GM21423 (cell line): ENCODE measurements at regions not wholly inside any gene's neighbourhood (a gene's known extent, or its start where the extent isn't known, plus 50 kb on each side); places are given as distances from the start of the nearest gene placed in this dataset.
"Not testable (repeated sequence)": the region's sequence is repeated elsewhere in the genome, so short reads cannot be mapped to it uniquely, and the experiment has no call there.

Experiments used
- ATAC-seq: cut with Tn5 transposase; IDR thresholded peaks from one replicate; pipeline ENCODE4 v1.9.1; 2021; ENCODE audit warnings: mild to moderate bottlenecking, moderate library complexity; ENCODE audit not compliant: unreplicated experiment

DNA sequence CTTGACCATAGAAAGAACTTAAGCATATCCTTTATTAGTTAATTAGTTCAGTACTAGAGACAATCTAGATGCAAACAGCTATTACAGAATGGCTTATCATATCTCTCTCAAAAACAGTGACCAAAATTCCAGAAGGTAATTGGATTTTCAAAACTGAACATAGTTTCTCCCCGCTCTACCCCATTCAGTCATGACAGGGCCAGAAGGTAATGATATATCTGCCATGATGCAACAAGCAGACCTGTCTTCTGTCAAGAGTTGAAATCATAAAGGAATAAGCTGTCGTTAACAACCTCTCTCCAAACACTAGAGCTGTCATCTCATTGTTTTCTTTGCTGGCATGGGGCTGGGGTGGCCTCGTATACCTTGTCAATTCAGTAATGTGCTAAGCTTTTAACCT is 200.5 kb upstream of the POU5F2 start:
- no peak for ATAC-seq

DNA sequence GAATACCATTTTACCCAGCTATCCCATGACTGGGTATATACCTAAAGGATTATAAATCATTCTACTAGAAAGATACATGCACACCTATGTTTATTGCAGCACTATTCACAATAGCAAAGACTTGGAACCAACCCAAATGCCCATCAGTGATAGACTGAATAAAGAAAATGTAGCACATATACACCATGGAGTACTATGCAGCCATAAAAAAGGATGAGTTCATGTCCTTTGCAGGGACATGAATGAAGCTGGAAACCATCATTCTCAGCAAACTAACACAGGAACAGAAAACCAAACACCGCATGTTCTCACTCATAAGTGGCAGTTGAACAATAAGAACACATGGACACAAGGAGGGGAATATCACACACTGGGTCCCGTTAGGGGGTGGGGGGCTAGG is 191.9 kb upstream of the POU5F2 start:
- ATAC-seq, result not testable (repeated sequence)

DNA sequence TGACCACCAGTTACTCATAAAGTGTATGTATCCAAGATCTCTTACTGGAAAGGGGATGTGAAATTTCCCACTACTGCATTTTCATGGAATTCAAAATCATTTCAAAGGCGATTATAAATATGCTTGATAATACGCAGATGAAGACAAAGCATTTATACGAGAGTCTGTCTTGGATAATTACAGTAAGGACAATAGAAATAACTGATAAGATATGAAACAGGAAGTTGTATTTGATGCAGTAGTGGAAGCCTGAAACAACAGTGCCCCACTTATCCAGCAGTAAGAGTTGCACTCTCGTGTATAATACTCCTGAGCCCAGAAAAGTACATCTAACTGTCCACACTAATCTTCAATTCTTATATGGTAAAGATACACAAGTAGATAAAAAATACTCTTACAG is 188.7 kb upstream of the POU5F2 start:
- ATAC-seq, result no peak

DNA sequence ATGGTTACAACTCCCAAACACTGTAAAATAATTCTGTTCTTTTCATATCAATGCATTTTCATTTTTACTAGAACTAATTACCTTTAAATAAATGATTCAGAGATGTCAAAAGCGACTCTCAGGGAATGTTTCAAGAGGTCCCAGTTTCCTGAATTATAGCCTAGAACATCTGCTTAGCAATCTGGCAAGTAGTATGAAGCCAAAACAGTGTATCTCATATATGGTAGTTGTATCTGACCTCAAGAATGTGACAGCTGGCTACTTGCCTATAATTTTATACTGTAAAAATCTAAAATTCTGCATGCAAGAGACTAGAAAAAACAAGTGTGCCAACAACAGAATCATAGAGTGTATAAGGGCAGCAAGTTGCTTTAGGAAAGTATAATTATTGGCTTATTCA is 187.7 kb upstream of the POU5F2 start:
- no peak for ATAC-seq

DNA sequence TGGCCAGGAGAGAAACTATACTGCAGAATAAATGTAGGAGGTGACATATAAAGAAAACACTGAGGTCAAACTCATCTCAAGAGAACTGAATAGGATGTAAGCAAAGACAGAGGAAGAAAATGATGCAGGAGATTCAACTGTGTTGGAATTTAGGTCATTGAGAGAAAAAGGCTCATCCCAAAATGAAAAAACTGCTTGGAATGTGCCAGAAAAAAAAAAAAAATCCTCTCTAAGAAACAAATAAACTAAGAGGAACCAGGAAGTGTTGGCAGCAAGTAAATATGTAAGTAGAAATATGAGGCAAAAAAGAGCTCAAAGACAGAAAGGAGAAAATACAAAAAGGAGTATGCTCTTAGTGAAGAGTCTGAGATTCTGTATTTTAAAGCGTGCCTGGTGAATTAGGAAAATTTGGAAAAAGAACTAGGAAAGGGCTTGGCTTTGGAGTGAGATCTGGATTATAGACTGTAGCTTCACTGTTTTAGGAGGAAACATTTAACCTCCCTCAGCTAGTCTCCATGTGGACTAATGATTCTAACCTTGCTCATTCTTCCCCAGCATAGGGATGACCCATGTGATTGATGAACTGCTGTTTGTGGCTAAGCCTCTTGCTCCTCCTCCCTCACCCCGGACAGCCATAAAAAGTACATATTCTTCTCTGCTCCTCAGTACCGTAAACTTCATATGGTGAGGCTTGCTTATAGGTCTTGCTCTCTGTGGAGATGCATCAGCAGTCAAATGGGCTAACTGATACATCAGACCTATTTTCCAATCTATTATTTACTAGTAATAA is 185.6 kb upstream of the POU5F2 start:
- no peak for ATAC-seq

DNA sequence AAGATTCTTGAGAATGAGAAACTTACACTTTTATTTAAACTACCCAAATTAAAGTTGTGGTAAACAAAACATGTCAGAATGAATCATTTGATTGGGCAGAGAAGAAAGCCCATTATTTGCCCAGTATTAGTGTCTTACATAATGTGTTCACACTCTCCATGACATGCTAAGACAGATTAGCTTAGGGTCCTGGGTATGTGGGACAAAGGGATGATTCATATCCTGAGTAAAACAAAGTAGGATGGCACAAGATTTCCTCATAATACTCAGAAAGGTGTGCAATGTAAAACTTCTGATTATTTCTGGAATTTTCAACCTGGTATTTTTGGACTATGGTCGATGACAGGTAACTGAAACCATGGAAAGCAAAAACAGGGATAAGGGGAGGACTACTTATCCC is 183.9 kb upstream of the POU5F2 start:
- ATAC-seq, result no peak

DNA sequence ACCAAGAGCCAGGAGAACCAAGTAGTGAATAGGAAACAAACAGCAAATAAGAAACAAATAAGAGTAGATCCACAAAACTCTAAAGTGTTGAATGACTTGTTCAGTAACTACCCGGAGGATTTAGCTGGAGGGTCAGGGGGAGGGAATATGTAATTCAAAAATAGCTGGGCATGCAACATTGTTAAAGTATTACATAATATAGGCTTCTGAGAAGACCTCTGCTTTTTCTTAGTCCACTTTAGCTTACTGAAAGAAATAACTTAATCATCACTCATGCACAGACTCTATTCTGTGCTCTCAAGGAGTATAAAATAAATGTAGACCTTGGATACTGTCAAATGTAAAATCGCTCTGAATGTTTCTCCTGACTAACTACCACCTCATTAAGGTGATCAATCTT is 183.2 kb upstream of the POU5F2 start:
- no peak for ATAC-seq

DNA sequence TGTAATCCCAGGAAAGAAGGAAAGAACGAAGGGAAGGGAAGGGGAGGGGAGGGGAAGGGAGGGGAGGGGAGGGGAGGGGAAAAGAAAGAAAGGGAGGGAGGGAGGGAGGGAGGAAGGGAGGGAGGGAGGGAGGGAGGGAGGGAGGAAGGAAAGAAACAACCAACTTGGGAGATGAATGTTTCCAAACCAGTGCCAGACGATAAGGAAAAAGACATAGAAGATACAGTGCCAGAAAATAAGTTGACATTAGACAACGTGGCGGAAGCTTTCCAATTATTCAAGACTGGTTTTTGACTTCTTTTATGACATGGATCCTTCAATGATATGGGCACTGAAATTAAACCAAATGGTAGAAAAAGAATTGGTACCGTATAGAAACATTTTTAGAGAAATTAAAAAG is 181.2 kb upstream of the POU5F2 start:
- ATAC-seq, result no peak

DNA sequence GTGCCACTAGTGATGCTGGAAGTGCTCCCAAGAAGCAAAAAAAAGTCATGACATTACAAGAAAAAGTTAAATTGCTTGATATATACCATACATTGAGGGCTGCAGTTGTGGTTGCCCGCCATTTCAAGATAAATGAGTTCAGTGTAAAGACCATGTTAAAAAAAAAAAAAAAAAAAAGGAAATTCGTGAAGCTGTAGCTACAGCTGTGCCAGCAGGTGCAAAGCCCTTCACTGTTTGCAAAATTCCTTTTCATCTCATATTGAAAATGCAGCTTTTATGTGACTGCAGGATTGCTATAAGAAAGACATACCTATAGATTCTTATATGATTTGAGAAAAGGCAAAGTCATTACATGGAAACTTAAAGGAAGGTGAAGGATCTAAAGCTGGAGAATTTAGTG is 179.6 kb upstream of the POU5F2 start:
- no peak for ATAC-seq

DNA sequence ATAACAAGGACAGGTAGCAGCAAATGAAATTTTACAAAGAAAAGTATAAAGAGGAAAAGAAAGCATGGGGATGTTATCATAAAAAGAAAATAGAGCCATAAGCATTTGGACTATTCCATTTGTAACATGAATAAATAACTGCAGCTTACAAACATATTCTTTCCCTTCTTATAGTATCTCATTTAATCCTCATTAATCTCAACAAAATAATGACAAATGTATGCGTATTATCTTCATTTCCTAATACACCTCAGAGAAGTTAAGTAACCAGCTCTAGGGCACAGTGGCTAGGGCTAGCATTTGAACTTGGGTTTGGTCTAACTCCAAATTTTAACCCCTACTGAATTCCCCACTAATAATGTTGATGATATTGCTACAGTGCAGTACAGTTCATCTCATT is 175.5 kb upstream of the POU5F2 start:
- no peak for ATAC-seq

DNA sequence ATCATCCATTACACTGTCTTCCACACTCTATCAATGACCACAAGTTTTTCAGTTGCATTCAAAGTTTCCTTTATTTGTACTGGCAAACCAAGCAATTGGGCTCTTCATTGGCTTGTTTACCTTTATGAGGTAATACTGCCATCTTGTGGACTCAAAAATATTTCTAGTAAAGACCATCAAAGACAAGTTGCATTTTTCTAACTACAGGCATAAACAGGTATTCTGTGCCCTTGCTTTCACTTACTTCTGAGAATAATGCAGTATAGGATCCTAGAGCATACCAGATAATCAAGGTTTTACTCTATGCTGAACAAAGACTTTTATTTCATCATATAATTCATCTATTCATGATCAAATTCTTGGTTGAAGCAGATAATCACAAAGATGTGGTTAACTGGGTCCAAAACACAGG is 173.7 kb upstream of the POU5F2 start:
- ATAC-seq, result peak; percentile 55

DNA sequence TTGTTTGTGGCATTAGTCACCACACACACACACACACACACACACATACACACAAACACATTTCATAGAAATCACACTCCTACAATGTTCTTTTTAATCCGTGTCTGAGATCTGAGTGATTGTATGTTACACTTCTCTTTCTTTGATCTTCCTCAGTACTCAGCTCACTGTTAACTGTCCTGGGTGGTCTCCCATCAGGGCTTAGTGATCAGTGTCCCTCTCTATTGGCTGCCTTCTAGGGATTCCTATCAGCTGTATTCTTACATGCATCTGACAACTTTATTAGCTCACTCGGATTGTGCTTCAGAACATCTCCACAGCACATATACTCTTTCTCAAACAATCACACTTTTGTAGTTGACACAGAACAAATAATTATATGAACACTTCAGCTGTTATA is 170.2 kb upstream of the POU5F2 start:
- ATAC-seq, result no peak

DNA sequence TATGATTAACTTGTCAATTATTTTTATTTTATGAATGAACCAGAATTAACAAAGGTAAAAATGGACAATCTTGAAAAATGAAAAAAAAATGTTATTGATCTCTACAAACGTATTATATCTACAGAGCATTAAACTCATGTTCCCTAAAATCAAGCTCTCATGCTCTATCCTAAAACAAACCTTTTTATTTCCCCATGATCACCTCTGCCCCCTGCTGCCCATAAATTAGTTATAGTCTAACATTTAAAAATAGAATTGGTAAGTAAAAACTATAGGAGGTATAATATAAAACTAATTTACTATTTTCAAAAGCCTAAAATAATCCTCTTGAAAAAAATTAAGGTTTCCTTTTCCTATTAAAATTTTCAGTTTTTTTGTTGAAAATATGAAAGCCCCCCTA is 168.0 kb upstream of the POU5F2 start:
- ATAC-seq, result no peak

DNA sequence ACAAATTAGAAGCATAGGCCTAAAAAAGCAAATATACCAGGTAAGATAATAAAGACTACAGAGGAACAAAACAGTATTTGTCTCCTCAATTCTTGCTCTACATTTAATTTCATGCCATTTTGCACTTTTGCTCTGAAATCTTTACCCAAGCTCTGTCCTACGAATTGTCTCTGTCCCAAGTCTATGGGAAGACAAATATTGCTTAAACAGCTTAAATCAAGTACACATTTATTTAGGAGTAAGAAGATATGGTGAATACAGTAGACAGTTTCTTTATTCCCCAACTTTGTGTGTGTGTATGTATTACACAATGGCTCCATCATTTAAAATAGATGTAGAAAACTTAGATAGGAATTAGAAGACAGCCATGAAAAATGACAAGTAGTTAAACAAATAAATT is 163.5 kb upstream of the POU5F2 start:
- ATAC-seq, result no peak

DNA sequence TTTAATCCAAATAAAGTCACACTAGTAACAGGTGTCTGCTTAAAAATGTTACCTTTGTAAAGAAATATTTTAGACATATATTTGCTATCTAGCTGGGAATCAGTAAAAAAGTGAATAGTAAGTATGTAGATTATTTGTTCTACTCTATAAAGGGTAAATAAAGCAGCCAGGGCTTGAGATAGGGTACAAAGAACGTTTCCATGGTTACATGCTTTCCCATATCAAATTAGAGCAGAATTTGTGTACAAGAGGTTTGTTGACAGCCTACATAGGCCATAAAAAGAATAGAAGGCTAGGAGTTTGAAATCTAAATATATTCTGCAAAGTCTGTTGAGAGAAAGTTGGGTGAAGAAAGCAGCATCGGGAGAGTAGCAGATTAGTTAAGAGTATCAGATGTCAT is 160.9 kb upstream of the POU5F2 start:
- no peak for ATAC-seq

DNA sequence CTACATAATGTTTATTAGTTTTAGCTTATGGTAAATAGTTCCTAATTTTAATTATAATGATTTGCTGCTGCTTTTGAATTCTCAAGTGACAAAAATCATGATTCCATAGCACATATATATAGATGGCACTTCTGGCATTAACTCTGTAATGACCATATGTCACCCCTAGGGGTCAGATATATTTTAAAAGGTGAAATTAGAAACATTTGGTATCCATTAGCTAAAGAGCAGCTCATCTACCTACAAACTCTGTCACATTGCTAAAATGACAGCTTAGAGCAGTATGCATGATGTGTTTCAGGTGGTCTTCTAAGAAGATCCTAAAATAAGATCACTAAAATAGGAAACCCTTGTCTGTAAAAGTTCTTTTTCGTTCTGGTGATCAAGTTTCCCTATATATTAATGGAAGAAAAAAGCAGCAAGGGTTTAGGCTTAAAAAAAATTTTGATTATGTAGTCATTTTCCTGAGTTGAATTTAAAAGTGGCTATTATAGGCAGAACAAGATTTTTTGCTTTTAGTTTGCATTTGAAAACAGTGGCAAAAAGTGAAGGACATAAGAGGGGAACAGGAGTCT is 157.7 kb upstream of the POU5F2 start:
- peak; percentile 71 for ATAC-seq

DNA sequence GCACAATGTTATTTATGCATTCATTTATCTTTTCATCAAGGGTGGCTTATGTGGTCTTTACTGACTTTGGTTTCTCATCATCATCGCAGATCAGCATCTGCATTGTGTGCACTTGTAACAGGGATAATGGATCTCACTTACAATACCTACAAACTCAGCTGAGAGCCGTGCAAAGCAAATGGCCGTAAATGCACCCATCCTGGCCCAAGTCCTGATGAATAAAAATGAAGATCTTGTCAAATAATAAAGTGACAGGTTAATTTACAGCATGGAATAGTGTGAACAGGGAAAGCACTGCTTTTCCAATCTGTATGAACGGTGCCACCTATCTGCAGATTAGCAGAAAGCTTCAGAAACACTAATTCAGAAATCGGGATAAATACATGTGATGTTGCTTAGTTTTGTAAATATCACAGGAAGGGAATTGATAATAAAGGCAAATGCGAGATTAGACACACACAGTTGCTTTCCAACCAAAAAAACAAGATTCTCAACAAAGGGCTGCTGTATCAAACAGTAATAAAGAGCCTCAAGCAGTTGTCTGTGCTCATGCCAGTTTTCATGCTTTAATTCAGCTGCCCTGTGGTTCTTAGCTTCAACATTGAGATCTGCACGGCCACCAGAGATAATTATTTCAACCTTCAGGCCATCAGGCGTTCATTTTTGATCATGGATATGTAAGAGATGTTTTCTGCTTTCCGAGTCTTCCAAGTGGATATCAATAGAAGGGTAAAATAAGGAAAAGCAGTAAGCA is 153.4 kb upstream of the POU5F2 start:
- ATAC-seq, result no peak

DNA sequence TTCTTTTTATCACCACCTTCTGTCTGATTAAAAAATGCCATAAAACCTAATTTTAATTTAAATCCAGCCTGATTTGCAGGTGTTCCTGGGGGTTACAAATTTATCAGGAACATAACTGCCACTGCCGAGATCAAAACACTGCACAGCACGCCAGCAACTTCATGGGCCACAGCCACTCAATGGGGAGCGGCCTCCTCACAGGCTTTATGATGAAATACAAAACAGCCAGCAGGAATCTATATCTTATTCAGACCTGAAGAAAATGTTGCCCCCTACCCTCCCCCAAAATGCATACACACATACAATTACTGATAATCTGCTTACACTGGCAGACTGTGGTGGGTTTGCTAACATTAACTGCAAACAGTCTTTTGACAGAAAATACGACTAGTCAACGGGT is 151.7 kb upstream of the POU5F2 start:
- no peak for ATAC-seq

DNA sequence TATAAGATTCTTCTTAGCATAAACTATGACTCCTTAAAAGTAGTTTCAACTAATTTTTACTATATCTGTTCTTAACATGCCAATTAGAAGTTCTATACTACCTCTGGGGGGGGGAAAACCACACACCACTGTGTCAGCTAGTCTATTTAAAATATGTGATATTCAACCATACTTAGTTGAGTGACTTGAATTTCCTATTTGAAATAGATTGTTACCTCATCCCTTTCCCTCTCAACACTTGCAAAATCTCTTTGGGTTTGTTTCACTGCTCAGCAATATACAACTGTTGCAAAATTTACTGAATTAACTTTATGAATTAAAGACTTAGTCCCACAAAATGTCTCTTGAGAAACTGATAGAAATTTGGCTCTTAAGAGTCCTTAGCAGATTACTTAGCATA is 151.1 kb upstream of the POU5F2 start:
- ATAC-seq, result no peak

DNA sequence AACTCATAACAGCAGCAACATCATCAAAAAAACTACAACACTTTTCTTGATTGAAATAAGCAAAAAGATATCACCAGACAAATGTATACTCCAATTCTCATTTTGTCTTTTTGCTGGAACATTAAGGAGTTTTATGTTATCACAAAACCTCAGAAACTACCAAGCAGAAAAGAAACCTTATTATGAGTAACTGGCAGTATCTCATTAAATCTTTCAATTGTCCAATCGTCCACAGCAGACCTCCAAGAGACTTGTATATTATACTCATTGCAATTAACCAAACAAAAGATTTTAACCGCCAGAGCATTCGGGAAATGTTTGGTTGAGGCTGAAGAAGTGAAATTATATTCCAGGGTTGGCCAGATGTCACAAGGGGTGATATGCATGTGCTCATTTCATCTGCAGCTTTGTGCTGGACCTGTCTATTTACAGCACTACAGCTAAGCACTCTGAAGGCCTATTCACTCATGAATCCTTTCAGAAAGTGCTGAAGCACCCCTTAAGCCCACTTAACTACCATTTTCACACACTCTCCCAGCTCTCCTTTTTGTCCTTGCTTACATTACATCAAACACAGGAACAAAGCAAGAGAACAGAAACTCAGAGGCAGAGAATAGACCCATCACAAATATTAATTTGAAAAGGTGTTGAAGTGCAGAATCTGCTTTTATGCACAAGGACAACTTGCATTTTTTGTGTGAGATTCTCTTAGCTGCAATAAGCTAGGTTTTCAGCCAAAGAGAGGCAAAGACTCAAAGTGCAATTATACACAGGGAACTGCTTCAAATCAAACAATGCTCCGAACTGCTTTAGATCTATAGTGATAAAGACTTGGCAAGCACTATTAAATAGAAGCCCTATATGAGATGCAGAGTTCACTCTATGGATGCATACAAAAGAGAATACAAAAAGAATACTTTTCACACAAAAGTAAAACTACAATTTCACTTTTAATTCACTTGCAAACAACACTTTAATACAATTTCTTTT is 150.4 kb upstream of the POU5F2 start:
- ATAC-seq, result no peak

DNA sequence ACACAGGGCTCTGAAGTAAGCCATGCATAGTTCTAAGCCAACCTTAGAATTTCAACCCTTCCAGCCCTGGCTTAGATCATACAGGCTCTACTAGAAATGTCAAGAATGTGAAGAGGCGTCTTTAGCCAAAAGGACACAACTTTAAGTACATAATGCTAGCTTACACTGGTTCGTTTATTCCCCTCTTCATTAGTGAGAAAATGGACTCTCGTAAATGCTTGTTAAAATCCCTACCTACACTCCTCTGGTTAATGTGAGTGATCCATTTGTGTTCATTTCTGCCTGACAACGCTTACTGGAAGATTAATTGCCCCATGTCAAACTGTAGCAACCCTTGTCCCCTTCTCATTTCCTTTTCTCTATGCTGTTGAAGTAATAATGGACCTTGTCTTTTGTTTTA is 149.3 kb upstream of the POU5F2 start:
- ATAC-seq, result no peak
